Kidney capillary endothelial cell (primary cell): ENCODE measurements at regions not wholly inside any gene's neighbourhood (a gene's known extent, or its start where the extent isn't known, plus 50 kb on each side); places are given as distances from the start of the nearest gene placed in this dataset.

Experiments
- DNase-seq: peaks from one replicate; pipeline ENCODE4 v3.0.0-alpha.2; 2018; ENCODE audit warnings: low spot score

DNA sequence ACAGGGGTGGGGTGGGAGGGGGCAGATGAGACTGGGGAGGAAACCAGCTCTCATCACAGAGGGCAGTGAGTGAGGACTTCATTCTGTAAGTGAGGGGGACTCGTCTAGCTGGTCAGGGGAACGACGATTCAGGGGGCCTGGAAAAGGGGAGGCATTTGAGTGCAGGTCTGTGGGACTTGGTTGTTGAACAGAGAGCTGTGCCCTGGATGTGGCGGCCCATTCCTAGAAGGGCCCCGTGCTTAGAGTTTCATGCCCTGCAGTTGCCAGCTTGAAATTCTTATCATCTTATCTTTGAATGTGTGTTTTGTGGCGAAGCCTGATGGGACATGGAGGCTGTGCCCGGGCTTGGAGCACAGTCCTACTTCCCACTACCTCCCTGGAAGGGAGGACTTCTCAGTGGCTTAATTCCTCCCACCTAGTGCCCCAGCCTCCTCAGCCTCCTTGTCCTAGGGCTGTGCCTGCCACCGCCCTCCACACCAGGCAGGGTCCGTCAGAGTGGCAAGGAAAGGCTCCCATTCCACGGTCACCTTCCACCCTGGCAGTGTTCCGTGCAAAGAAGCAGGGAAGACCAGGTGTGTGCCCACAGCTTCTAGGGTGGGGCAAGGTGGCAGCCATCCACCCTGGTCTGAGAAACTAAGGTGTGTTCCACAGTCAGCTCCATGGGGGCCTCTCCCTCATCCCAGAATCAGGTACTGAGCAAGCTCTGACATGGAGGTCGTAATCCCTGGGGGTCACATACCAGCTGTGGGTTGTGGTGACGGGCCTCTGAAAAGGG is 59.7 kb upstream of the LMO1 start:
- no peak for DNase-seq

DNA sequence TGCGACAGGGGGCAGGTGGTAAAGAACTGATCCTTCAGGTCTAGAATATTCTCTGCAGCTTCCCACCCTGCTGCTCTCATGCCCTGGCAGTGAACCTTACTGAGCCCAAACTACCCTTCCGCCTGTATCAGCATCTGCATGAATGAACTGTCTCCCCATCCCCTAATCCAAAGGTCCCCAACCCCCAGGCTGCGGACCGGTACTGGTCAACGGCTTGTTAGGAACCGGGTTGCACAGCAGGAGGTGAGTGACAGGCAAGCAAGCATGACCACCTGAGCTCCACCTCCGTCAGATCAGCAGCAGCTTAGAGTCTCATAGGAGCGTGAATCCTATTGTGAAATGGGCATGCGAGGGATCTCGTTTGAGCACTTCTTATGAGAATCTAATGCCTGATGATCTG is 58.2 kb upstream of the LMO1 start:
- DNase-seq: no peak

DNA sequence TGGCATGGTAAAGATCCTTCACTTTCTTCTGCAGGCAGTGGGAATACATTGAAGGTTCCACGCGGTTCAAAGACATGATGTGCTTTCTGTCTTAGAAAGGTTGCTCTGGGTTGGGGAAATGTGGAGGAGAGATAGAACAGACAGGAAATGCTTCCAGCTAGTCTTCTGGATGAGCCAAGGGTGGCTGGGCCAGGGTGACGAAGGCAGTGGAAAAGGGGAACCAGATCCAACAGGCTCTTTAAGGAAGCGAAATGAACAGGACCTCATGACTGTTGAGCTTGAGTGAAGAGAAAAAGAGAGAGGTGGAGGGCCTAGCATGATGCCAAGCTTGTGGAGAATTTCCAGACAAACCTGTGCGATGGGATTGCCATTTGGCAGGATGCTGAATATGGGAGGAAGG is 56.4 kb upstream of the LMO1 start:
- no peak for DNase-seq

DNA sequence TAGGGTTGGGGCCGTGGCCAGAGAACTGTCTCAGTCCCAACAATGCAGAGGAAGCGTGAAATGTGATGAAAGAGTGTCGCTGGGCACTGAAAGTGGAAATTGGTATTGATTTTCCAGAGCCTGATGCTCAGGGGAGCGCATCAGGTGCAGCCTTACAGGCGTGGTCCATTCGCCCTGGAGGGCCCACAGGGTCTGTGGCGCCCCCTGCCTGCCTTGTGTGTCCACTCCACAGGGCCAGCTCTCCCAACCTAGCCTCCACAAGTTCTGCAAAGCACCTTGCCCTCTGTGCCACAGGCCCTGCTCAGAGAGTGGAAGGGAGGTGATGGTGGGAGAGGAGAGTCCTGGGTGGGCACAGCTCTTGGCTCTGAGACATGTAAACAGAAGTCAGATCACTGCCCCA is 54.9 kb upstream of the LMO1 start:
- DNase-seq: no peak

DNA sequence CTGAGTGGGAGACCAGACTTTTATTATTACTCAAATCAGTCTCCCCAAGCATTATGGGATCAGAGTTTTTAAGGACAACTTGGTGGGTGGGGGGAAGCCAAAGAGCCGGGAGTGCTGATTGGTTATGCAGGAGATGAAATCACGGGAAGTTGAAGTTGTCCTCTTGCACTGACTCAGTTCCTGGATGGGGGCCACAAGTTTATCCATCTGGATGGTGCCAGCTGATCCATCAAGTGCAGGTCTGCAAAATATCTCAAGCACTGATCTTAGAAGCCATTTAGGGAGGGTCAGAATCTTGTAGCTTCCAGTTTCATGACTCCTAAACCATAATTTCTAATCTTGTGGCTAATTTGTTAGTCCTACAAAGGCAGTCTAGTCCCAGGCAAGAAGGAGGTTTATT is 53.5 kb upstream of the LMO1 start:
- DNase-seq: peak; percentile 55

DNA sequence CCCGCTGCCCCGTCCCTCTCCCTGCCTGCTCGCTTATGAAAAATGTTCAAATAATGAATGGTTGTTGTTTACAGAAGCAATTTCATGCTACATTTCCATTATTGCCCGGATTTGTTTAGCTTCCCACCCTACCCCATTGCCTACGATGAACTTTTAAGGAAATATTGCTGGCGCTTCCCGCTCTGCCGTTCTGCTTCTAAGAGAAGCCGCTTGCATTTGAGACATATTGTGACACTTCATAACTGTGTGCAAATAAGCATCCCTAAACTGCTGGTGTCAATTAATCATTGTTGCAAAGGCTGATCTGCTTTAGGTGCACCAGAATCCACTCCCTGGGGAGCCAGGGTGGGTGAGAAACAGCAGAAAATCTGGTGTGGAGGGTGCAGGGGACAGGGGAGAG is 52.3 kb upstream of the LMO1 start:
- no peak for DNase-seq

DNA sequence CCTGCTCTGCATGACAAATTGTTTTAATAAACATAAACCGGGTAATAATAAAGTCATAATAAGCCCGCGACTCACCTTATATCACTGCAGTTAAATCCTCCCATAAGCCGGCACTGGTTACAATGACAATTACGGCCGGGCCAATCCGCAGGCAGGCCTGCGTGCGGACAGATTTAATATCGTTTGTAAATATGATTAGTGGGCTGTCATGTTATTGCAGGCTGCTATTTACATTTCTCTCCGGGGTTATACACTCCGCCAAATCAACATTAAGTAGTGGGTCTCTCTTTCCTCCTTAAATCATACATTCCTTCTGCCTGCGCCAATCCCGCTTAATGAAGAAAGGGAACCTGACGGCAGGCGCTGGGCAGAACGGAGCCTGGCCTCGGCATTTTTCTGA is 51.8 kb upstream of the LMO1 start:
- DNase-seq: no peak

DNA sequence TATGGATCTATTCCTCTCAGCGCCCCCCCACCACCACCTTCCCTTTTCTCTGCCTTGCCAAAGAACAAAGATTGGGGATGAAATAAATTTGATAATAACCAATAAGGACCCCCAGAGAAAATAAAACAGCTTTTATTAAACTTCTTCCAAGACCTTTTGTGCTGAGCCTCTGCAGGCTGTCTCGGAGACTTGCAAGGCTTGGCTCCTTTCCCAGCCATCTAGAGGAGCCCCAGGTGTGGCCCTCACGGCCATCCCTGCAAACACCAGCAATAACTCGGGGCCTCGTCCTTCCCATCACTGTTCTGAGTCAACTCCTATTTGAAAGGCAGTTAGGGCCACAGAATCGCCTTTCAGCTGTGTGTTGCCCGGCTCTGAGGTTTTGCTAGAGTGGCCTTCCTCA is 51.2 kb upstream of the LMO1 start:
- no peak for DNase-seq

DNA sequence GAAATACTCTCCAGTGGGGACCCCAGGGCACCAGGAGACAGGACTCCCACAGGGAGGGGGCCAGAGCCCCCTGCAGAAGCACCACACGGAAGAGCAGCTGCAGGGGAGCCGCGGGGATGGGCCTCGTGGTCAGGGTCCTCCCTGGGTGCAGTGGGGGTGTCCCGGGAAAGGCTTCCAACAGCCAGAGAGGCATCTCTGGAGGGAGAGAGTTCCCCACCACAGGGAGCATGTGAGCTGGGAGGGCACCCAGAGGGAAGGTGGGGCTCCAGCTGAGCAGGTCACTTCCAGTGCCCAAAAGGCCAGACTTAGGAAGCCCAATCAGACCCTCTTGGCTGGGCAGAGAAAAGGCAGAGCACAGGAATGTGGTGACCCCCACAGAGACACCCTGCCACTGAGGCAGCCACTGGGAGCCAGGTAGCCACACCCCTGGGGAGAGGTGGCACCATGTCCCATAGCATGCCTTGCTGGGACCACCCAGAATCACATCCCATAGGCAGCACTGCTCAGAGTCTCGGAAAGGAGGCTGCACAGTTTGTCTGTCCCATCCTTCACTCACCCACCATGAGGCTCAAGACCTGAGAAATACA is 49.9 kb upstream of the LMO1 start:
- DNase-seq: no peak
